ENCODE measurements at regions not wholly inside any gene's neighbourhood (a gene's known extent, or its start where the extent isn't known, plus 50 kb on each side); places are given as distances from the start of the nearest gene placed in this dataset.

DNA sequence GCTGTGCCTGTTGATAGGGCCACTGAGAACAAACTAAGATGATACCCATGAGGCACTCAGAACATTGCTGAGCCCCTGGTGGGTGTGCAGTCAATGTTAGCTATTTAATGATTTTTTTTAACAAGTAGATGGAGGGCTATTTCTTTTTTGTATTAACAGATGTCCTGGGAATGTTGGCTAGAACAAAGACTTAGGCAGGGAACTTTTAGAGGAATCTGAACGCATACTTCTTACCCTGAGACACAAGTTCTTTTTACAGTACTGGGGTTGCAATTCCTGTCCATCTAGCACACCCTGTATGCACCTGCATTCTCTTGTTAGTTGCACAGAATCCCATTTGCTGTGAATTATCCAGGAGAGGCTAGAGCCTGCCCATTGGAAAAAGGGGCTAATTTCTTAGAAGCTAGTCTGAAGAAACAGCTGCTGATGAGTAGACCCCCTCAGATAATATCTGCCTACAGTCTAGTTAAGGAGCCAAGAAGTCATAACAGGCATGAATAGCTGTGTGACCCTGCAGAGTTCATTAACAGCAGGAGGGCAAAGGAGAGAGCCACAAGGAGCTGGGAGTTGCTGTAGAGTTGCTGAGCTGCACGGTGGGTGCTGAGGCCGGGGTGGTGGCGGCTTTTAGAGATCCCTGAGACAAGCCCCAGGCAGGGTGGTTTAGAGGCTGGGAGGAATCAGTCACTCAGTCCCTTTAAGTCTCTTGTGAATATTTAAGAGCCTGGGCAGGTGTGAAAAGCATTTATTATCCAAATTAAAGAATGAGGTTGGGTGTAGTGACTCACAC, 103.7 kb upstream of the FZD8 start:
- Mint-ChIP-seq H3K27me3 (peaks cover 3% of the 10 kb centered on the region), H3K4me1 (ENCODE audit: unreplicated experiment) (peaks cover 8% of the 10 kb centered on the region), H3K4me3 (no peak overlapping the region), H3K36me3 (no peaks in the 10 kb centered on the region), H3K9me3 (no peaks in the 10 kb centered on the region), H3K27ac (no peak overlapping the region)
- TF ChIP-seq, protein P1, sequence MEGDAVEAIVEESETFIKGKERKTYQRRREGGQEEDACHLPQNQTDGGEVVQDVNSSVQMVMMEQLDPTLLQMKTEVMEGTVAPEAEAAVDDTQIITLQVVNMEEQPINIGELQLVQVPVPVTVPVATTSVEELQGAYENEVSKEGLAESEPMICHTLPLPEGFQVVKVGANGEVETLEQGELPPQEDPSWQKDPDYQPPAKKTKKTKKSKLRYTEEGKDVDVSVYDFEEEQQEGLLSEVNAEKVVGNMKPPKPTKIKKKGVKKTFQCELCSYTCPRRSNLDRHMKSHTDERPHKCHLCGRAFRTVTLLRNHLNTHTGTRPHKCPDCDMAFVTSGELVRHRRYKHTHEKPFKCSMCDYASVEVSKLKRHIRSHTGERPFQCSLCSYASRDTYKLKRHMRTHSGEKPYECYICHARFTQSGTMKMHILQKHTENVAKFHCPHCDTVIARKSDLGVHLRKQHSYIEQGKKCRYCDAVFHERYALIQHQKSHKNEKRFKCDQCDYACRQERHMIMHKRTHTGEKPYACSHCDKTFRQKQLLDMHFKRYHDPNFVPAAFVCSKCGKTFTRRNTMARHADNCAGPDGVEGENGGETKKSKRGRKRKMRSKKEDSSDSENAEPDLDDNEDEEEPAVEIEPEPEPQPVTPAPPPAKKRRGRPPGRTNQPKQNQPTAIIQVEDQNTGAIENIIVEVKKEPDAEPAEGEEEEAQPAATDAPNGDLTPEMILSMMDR (conservative IDR thresholded peaks at IDR 0.05) = no peak
- DNase-seq (ENCODE audit: extremely low spot score, unreplicated experiment) = no peak

DNA sequence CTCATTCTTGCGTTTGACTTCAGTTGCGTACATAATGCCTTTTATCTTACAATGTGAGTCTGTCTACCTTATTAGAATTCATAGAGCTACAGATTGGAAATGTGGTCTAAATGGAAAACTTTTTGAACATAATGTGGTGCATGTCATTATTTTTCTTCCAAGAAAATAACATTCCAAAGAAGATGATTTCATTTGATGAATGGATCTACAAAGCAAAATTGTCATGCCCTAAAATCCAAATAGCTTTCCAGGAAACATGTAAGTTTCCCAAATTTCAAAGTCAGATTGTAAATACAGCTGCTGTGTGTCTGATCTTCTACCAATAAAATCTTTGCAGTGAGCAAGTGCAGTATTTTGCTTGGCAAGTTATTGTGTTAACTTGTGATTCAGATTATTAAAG, 101.8 kb upstream of the FZD8 start:
- Mint-ChIP-seq H3K4me3 (no peak overlapping the region), H3K9me3 (peaks cover 3% of the 10 kb centered on the region), H3K27me3 (peaks cover 3% of the 10 kb centered on the region), H3K4me1 (ENCODE audit: unreplicated experiment) (no peaks in the 10 kb centered on the region), H3K27ac (no peak overlapping the region), H3K36me3 (no peaks in the 10 kb centered on the region)
- TF ChIP-seq, protein P1 (conservative IDR thresholded peaks at IDR 0.05) = no peak
- DNase-seq (ENCODE audit: extremely low spot score, unreplicated experiment) = no peak

DNA sequence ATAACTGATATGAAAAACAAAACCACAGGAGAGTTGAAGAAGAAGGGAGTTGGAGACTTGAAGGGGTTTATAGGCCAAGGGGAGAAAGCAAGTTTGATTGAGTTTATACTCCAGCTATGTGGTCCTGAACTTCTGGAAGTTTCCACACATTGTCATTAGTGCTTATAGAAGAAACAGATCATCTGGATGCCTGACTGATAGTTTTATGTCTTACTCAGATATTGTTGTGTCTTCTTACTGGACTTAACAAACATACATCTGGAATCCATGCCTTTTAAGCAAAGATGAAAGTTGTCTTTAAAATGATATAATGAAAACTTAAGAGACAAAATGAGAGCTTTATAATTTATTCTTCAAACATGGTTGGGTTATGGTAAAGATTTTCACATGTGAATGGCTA, 101.3 kb upstream of the FZD8 start:
- Mint-ChIP-seq H3K4me1 (ENCODE audit: unreplicated experiment) (no peaks in the 10 kb centered on the region), H3K27me3 (peaks cover 3% of the 10 kb centered on the region), H3K36me3 (no peaks in the 10 kb centered on the region), H3K9me3 (peaks cover 6% of the 10 kb centered on the region), H3K27ac (no peak overlapping the region), H3K4me3 (no peak overlapping the region)
- DNase-seq (ENCODE audit: extremely low spot score, unreplicated experiment) = no peak
- TF ChIP-seq, protein P1 (conservative IDR thresholded peaks at IDR 0.05) = no peak

DNA sequence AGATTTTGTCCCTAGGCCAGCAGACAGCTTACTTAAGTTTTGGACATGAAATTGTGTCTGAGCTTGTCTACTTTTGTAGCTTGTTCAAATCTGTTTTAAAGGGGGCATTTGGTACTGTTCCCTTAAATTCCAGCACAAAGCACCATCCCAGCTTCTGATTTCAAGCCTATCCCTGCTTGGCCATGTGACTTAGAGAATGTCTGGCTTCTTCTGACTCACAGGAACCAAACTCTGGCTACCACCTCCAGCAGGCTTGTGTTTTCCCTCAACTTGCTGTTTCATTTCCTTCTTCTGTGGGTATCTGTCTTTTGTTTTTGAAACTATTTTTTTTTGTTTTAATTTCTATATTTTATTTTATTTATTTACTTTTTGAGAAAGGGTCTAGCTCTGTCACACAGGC, 97.9 kb upstream of the FZD8 start:
- H3K4me1 Mint-ChIP-seq (ENCODE audit: unreplicated experiment) = no peaks in the 10 kb centered on the region
- TF ChIP-seq, protein P1 (conservative IDR thresholded peaks at IDR 0.05) = no peak
- H3K27me3 Mint-ChIP-seq = no peaks in the 10 kb centered on the region
- no peak overlapping the region for H3K27ac Mint-ChIP-seq
- H3K36me3 Mint-ChIP-seq = no peaks in the 10 kb centered on the region
- H3K4me3 Mint-ChIP-seq = no peak overlapping the region
- peaks cover 6% of the 10 kb centered on the region for H3K9me3 Mint-ChIP-seq
- DNase-seq (ENCODE audit: extremely low spot score, unreplicated experiment) = no peak

DNA sequence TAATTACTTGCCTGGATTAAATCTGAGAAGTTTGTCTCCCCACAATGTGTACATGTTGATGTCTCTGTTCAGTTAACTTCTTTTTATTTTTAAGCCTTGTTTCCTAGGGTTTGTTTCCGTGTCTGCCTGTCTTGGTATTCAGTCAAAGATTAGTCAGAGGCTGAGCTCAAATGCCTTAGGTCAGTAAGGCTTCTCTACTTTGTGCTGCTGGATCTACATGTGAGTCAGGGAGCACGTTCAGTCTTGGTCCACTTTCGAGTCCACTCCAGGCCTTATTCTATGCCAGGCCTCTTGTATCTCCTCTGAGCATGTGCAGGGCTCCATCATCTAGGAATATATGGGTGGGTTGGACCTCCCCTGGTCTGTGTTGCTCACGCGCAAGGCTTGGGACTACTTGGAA, 93.3 kb upstream of the FZD8 start:
- peaks cover 6% of the 10 kb centered on the region for H3K9me3 Mint-ChIP-seq
- H3K27ac Mint-ChIP-seq = no peak overlapping the region
- H3K4me3 Mint-ChIP-seq = no peak overlapping the region
- TF ChIP-seq, protein P1 (conservative IDR thresholded peaks at IDR 0.05) = no peak
- no peaks in the 10 kb centered on the region for H3K4me1 Mint-ChIP-seq (ENCODE audit: unreplicated experiment)
- H3K27me3 Mint-ChIP-seq = peaks cover 5% of the 10 kb centered on the region
- DNase-seq (ENCODE audit: extremely low spot score, unreplicated experiment) = no peak
- H3K36me3 Mint-ChIP-seq = no peaks in the 10 kb centered on the region

Measured in type B pancreatic cell (in vitro differentiated cells).